OCI-LY7 (cell line): ENCODE measurements at regions not wholly inside any gene's neighbourhood (a gene's known extent, or its start where the extent isn't known, plus 50 kb on each side); places are given as distances from the start of the nearest gene placed in this dataset.

Source experiments
- CTCF ChIP-seq: fragments of 200-600 bp; sonication (generic); conservative IDR thresholded peaks from 2 replicates; pipeline ENCODE4 v1.5.1; 2014; ENCODE audit warnings: mild to moderate bottlenecking, antibody characterized with exemption, low read length, moderate library complexity, mixed read lengths
- EZH2phosphoT487 ChIP-seq: fragments of 200-600 bp; sonication (generic); IDR thresholded peaks from 2 replicates; pipeline ENCODE4 v1.6.1; 2018; ENCODE audit warnings: low read depth, borderline replicate concordance, mild to moderate bottlenecking, mixed run types, antibody characterized with exemption, low read length, moderate library complexity, mixed read lengths

DNA sequence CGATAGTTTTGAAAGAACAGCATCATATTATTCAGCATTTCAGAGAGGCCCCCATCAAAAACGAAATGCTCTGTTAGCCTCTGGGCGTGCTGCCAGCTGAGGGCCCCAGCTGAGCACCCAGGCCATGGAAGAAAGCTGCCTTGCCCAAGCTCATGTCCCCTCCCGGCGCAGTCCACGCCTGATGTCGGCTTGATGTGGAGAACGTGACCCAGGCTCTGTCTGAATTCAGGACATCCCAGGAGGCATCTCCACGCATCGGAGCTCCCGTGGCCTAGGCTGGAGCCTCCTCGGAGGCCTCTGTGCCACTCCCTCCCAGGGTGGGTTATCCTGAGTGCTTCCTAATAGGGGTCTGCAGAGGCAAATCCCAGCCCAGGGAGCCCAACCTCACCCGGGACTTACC lies 218.3 kb upstream of the AKR1E2 start:
- TF ChIP-seq CTCF (no peak), EZH2phosphoT487 (no peak)
